HEK293T (cell line): ENCODE measurements at regions not wholly inside any gene's neighbourhood (a gene's known extent, or its start where the extent isn't known, plus 50 kb on each side); places are given as distances from the start of the nearest gene placed in this dataset.
"Not testable (repeated sequence)": the region's sequence is repeated elsewhere in the genome, so short reads cannot be mapped to it uniquely, and the experiment has no call there.

Experiments
- CTCF ChIA-PET: fragments of 350-600 bp; formaldehyde crosslinking; extraction: SDS; loops from one replicate; lab custom pipeline; 2021; ENCODE audit warnings: antibody characterized with exemption, inconsistent platforms; lab: Yijun Ruan, JAX
- POLR2A ChIA-PET: fragments of 350-600 bp; formaldehyde crosslinking; extraction: SDS; loops from one replicate; lab custom pipeline; 2020; ENCODE audit warnings: antibody characterized with exemption, inconsistent platforms; lab: Yijun Ruan, JAX
- DNase-seq: peaks from one replicate; pipeline ENCODE4 v3.0.0; 2012; ENCODE audit warnings: mixed read lengths; ENCODE audit errors: extremely low spot score
- ARNT ChIP-seq: fragments of 450-650 bp; IDR thresholded peaks from 2 replicates; pipeline ENCODE4 v1.6.1; 2017; ENCODE audit warnings: mild to moderate bottlenecking
- BHLHE40 ChIP-seq: fragments of 450-650 bp; IDR thresholded peaks from 2 replicates; pipeline ENCODE4 v1.6.1; 2016; ENCODE audit warnings: mild to moderate bottlenecking, moderate library complexity, borderline replicate concordance
- CTBP1 ChIP-seq: fragments of 450-650 bp; IDR thresholded peaks from 2 replicates; pipeline ENCODE4 v1.6.1; 2016; ENCODE audit warnings: borderline replicate concordance
- ELF4 ChIP-seq: fragments of 450-650 bp; IDR thresholded peaks from 2 replicates; pipeline ENCODE4 v1.6.1; 2017; ENCODE audit warnings: antibody characterized with exemption
- FOXA1 ChIP-seq: fragments of 450-650 bp; IDR thresholded peaks from 2 replicates; pipeline ENCODE4 v1.6.1; 2016; ENCODE audit warnings: mild to moderate bottlenecking
- FOXK2 ChIP-seq: fragments of 450-650 bp; IDR thresholded peaks from 2 replicates; pipeline ENCODE4 v1.6.1; 2016; ENCODE audit warnings: mild to moderate bottlenecking
- FOXM1 ChIP-seq: fragments of 450-650 bp; IDR thresholded peaks from 2 replicates; pipeline ENCODE4 v1.6.1; 2017; ENCODE audit warnings: mild to moderate bottlenecking, borderline replicate concordance
- HDGF ChIP-seq: fragments of 450-650 bp; IDR thresholded peaks from 2 replicates; pipeline ENCODE4 v1.6.1; 2017; ENCODE audit warnings: antibody characterized with exemption, borderline replicate concordance
- L3MBTL2 ChIP-seq: fragments of 450-650 bp; conservative IDR thresholded peaks from 2 replicates; pipeline ENCODE4 v1.6.1; 2016; ENCODE audit warnings: mild to moderate bottlenecking
- LEF1 ChIP-seq: fragments of 450-650 bp; IDR thresholded peaks from 2 replicates; pipeline ENCODE4 v1.6.1; 2017; ENCODE audit warnings: mild to moderate bottlenecking, borderline replicate concordance
- NFRKB ChIP-seq: fragments of 450-650 bp; IDR thresholded peaks from 2 replicates; pipeline ENCODE4 v1.6.1; 2016; ENCODE audit warnings: mild to moderate bottlenecking, moderate library complexity
- SP1 ChIP-seq: fragments of 450-650 bp; IDR thresholded peaks from 2 replicates; pipeline ENCODE4 v1.6.1; 2017
- SUZ12 ChIP-seq: fragments of 450-650 bp; IDR thresholded peaks from 2 replicates; pipeline ENCODE4 v1.6.1; 2016; ENCODE audit warnings: mild to moderate bottlenecking
- TARDBP ChIP-seq: fragments of 450-650 bp; IDR thresholded peaks from 2 replicates; pipeline ENCODE4 v1.6.1; 2016
- ZNF384 ChIP-seq: fragments of 450-650 bp; IDR thresholded peaks from 2 replicates; pipeline ENCODE4 v1.6.1; 2016
- TF ChIP-seq, protein P1 (sequence below): fragments of 450-650 bp; IDR thresholded peaks from 2 replicates; pipeline ENCODE4 v1.6.1; 2016

DNA sequence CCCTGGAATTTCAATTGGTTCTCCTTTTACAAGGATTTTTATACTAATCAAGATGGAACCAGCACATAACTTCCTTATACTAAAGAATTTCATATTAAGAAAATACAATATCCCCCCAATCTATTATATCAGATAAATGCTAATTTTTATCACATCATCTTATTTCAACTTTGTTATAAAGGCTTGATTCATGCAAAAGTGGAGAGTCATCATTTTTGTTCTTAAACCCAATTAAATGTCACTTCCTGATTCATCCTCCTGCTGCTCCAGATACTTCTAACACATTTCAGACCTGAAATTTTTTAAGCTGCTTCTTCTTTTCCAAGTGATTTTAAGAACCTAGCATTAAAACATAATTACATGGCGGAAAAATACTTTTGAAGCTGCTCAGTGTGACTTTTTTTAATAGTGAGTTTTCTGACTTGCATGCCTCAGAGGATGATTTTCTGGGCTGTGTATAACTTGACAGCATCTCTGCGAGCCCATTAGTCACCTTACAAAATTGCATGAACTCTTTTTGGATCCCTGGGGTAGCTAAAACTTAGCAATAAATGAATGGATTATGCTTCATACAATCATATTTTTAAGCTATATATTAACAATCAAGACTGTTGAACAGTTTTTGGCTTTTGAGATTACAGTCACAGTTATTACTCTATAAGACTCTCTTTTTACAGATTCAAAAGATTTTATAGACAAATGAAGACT is 134.1 kb downstream of the ELOVL4 start:
- no peak for DNase-seq
- TF ChIP-seq ELF4: no peak
- no peak for TF ChIP-seq ZNF384
- no peak for TF ChIP-seq BHLHE40
- TF ChIP-seq ARNT: no peak
- TF ChIP-seq SP1: no peak
- no peak for TF ChIP-seq SUZ12
- no peak for TF ChIP-seq FOXM1
- TF ChIP-seq NFRKB: no peak
- TF ChIP-seq FOXA1: no peak
- TF ChIP-seq TARDBP: no peak
- TF ChIP-seq, protein P1, sequence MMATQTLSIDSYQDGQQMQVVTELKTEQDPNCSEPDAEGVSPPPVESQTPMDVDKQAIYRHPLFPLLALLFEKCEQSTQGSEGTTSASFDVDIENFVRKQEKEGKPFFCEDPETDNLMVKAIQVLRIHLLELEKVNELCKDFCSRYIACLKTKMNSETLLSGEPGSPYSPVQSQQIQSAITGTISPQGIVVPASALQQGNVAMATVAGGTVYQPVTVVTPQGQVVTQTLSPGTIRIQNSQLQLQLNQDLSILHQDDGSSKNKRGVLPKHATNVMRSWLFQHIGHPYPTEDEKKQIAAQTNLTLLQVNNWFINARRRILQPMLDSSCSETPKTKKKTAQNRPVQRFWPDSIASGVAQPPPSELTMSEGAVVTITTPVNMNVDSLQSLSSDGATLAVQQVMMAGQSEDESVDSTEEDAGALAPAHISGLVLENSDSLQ: no peak
- TF ChIP-seq HDGF: no peak
- no peak for TF ChIP-seq LEF1
- TF ChIP-seq FOXK2: no peak
- no peak for TF ChIP-seq CTBP1
- no peak for TF ChIP-seq L3MBTL2
- CTCF ChIA-PET: interaction anchor here (0.6 to 0.9 kb wide), 3 partner anchors 13 to 729 kb away, joined by 3 read pairs; no protein-coding TSS in a partner anchor
- POLR2A ChIA-PET: no interaction called here

DNA sequence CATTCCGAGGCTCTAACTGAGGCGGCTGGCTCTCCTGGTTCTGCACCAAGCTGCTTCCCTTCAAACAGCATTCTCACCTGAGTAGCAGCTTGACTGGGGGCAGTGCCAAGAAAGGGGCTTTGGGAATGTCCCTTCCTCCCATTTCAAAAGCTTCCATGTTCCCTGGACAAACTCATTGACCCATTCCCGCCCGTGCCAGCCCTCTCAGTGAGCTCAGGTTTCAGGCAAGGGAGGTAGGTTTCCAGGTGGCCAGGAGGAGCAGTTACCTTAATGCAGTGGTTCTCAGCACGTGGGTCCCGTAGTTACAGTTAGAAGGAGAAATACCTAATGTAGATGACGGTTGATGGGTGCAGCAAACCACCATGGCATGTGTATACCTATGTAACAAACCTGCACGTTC is 135.2 kb downstream of the ELOVL4 start:
- ChIA-PET POLR2A (interaction anchor here (1.4 kb wide), 1 partner anchor 39 kb away, joined by 3 read pairs; no protein-coding TSS in a partner anchor), CTCF (interaction anchor here (0.7 to 2.7 kb wide), 2 partner anchors 50 to 57 kb away, joined by 3 to 8 read pairs; no protein-coding TSS in a partner anchor)

DNA sequence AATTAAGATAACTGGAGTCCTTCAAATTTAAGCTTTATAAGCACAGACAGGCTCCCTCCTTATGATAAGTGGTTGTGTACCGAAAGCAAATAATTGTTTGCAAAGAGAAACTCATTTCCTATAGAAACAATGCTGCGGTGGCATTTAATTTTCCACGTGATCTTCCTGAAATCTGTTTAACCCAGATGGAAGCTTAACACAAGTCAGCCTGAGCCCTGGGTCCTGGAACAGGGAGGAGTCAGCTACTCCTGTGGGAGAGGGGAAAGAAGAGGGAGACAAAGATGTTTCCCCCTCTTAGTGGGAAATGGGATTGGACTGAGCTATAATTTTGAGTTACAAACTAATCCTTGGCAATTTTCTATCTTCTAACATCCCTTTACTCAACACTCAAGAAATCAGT is 136.5 kb downstream of the ELOVL4 start:
- CTCF ChIA-PET: interaction anchor here (0.6 to 2.7 kb wide), 5 partner anchors 26 to 59 kb away, joined by 3 to 8 read pairs (median 3); no protein-coding TSS in a partner anchor
- POLR2A ChIA-PET: interaction anchor here (1.4 kb wide), 1 partner anchor 40 kb away, joined by 3 read pairs; no protein-coding TSS in a partner anchor
- no peak for DNase-seq

More for the DNA sequence above, 135.2 kb downstream of the ELOVL4 start:
- TF ChIP-seq LEF1 (no peak), BHLHE40 (no peak), SP1 (no peak), NFRKB (no peak), TARDBP (no peak), L3MBTL2 (no peak), FOXK2 (no peak), SUZ12 (no peak), ELF4 (no peak), HDGF (no peak), FOXM1 (no peak), ARNT (no peak)
- DNase-seq: no peak

DNA sequence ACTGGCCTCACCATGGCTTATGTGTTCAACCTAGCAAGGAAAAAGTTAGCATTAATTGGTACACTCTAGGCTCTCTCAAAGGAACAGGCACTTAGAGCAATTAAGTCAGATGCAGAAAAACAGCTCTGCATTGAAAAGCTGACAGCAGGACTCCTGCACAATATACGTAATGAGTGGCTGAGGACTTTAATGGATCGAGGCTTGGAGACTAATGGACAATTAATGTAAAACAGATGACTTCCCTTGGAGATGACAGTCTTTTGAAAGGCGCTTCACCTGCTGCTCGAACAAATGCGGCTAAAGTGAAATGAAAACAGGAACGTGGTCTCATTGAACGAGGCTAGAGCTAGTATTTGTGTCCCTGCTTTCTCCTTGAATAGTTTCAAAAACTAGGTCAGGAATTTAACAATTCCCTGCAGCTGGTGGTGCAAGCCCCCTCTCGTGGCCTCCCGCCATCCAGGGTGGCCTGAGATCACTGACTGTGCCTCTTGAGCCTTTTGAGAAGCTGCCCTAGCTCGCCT is 137.1 kb downstream of the ELOVL4 start:
- no peak for TF ChIP-seq SP1
- no peak; the same call in 1 of the 2 replicates for TF ChIP-seq L3MBTL2
- TF ChIP-seq BHLHE40: no peak
- no peak for TF ChIP-seq FOXA1
- TF ChIP-seq ZNF384: no peak
- no peak for TF ChIP-seq ARNT
- no peak for TF ChIP-seq FOXM1
- no peak for TF ChIP-seq SUZ12
- no peak for TF ChIP-seq LEF1
- TF ChIP-seq CTBP1: no peak
- TF ChIP-seq, protein P1: no peak
- TF ChIP-seq TARDBP: no peak
- TF ChIP-seq ELF4: no peak
- TF ChIP-seq NFRKB: no peak
- TF ChIP-seq FOXK2: no peak
- no peak for TF ChIP-seq HDGF
- DNase-seq: peak; percentile 12
- CTCF ChIA-PET: interaction anchor here (0.8 to 2.7 kb wide), 4 partner anchors 26 to 59 kb away, joined by 3 to 8 read pairs (median 4); no protein-coding TSS in a partner anchor
- POLR2A ChIA-PET: no interaction called here

More for the DNA sequence above, 136.5 kb downstream of the ELOVL4 start:
- no peak for TF ChIP-seq FOXA1
- TF ChIP-seq LEF1: no peak
- TF ChIP-seq SP1: no peak
- no peak for TF ChIP-seq SUZ12

DNA sequence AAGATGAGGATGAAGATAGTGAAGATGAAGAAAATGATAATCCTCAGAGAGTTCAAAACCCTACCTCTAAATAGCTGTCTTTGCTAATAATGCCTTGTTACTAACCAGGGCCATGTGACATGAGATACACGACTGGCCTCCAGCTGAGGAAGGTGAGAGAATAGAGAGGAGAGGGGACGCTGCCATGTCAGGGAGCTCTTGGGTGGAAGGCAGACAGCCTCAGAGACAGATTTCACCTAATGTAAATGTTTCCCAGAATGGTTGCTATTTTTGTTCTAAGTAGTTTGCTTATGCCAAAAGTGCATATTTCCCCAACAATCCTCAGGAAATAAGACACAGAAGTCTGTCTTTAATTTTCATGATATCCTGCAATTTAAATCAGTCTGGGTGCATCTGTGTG is 138.4 kb downstream of the ELOVL4 start:
- TF ChIP-seq TARDBP (no peak), FOXM1 (no peak), LEF1 (no peak), ELF4 (no peak), ARNT (no peak), SP1 (no peak), HDGF (no peak), ZNF384 (no peak), FOXA1 (no peak), L3MBTL2 (no peak), SUZ12 (no peak)
- TF ChIP-seq, protein P1: no peak
- ChIA-PET CTCF (interaction anchor here (1.1 kb wide), 1 partner anchor 61 kb away, joined by 7 read pairs; no protein-coding TSS in a partner anchor), POLR2A (no interaction called here)
- DNase-seq: no peak

DNA sequence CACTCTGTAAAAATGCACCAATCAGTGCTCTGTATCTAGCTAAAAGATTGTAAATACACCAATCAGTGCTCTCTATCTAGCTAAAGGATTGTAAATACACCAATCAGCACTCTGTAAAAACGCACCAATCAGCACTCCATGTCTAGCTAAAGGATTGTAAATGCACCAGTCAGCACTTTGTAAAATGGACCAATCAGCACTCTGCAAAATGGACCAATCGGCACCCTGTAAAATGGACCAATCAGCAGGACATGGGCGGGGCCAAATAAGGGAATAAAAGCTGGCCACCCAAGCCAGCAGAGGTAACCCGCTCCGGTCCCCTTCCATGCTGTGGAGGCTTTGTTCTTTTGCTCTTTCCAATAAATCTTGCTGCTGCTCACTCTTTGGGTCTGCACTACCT is 140.7 kb downstream of the ELOVL4 start:
- DNase-seq, POLR2A ChIA-PET, CTCF ChIA-PET: not testable (repeated sequence)
